ENCODE measurements at regions not wholly inside any gene's neighbourhood (a gene's known extent, or its start where the extent isn't known, plus 50 kb on each side); places are given as distances from the start of the nearest gene placed in this dataset.

GRCh38 chr1:95407131-95407885, 173.3 kb downstream of the RWDD3 start:
- TF ChIP-seq CTCF (tag by site-specific recombination; IDR thresholded peaks at IDR 0.05) (no peak), ZNF629 (tag by site-specific recombination; IDR thresholded peaks at IDR 0.05) (no peak), ZNF274 (IDR thresholded peaks at IDR 0.05; ENCODE audit: low read length) (no peak), ZNF274 (tag by site-specific recombination; IDR thresholded peaks at IDR 0.05; ENCODE audit: borderline replicate concordance) (no peak), OVOL3 (tag by site-specific recombination; IDR thresholded peaks at IDR 0.05) (no peak), GLIS1 (tag by site-specific recombination; IDR thresholded peaks at IDR 0.05) (no peak), HOXA7 (CRISPR knock-in tag; IDR thresholded peaks at IDR 0.05; ENCODE audit: borderline replicate concordance) (no peak)

All from HEK293 (cell line).